ENCODE measurements at regions not wholly inside any gene's neighbourhood (a gene's known extent, or its start where the extent isn't known, plus 50 kb on each side); places are given as distances from the start of the nearest gene placed in this dataset.

- no peak for TF ChIP-seq CTCF (IDR thresholded peaks at IDR 0.05)
- TF ChIP-seq POLR2A (IDR thresholded peaks at IDR 0.05) = peak; percentile 64
Measured at GRCh38 chr13:50125554-50126262, 110.5 kb downstream of the KCNRG start.

All from ovary (tissue), 3 donors.